ENCODE measurements at regions not wholly inside any gene's neighbourhood (a gene's known extent, or its start where the extent isn't known, plus 50 kb on each side); places are given as distances from the start of the nearest gene placed in this dataset.

- TF ChIP-seq CTCF (IDR thresholded peaks at IDR 0.05 in 4 of 5, conservative IDR thresholded peaks at IDR 0.05 in 1 of 5) (no peak), POLR2A (IDR thresholded peaks at IDR 0.05) (no peak)
Measured at GRCh38 chr3:18195836-18196235, 229.3 kb downstream of the SATB1 start.
